ENCODE measurements at regions not wholly inside any gene's neighbourhood (a gene's known extent, or its start where the extent isn't known, plus 50 kb on each side); places are given as distances from the start of the nearest gene placed in this dataset.

- DNase-seq, result no peak
Measured at GRCh38 chr10:130807721-130808120, 503.8 kb downstream of the TCERG1L start.

- DNase-seq, result no peak
Measured at GRCh38 chr10:130808243-130808642, 503.3 kb downstream of the TCERG1L start.

- DNase-seq, result no peak
Measured at GRCh38 chr10:130808686-130809085, 502.8 kb downstream of the TCERG1L start.

DNA sequence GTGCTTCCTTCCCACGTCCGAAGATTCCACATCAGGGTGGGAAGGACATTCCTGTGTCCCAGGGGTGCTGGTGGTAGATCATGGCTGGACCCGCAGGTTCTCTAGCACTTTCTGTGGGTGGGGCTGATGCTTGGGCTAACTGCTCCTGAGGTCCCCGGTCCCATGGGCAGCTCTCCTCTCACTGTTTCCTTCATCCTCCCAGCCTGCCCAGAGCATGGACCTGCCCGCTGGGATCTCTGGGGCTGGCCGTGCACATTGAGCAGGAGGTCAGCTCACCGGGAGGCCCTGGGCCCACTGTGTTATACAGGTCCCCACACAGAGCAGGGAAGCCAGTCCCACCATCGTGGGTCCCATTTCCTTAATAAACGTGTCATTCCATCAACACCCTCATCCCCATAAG is 502.3 kb downstream of the TCERG1L start:
- no peak for DNase-seq

- DNase-seq, result no peak
Measured at GRCh38 chr10:130809761-130810515, 501.6 kb downstream of the TCERG1L start.

DNA sequence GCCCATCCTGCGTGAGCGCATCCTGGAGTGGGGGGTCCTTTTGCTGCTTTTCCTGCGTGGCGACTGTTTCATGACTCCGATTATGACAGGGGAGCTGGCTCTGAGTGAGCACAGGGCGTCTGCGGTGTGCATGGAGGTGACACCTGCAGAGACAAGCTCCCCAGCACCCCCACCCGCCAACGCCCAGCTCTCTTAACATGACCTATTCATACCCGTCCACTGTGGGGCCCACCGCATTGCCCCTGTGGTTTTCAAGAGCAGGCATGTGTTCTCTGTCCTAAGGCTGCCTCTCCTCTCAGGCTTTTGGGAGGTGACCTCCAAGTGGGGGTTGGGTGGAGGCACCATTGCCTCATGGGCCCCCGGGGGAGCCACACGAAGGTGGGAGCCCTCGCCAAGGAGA is 500.7 kb downstream of the TCERG1L start:
- no peak for DNase-seq

DNA sequence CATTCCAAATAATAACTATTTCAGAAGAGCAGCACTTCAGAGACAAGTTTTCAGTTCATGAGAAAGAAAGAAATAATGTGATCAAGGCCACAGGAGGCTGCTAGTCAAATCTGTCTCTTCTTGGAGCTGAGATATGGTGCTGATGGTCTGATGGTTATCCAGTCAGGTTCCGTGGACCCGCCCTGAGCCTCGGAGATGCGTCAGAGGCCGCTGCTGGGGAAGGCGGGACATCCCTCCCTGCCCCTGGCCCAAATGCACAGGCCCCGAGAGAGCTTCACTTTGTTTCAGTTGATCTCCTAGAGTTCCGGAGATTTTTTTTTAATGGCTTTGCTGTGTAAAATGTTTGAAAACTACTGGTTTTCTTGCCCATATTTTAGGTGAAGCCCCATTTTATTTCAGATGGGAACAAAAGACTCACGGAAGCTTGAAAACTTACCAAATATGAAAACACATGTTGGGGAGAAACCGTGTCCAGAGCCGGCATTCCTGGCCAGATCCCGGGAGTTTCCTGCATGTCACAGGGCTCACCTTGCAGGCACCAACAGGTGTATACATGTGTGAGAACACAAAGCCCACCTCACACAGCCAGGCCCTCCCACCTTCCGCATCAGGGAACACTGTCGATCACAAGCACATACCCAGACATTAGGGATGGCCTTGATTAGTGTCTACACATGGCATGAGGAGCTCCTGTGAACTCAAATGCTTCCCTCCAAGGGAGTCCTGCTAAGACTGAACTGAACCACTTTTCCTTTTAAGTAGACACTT is 499.0 kb downstream of the TCERG1L start:
- no peak for DNase-seq

DNA sequence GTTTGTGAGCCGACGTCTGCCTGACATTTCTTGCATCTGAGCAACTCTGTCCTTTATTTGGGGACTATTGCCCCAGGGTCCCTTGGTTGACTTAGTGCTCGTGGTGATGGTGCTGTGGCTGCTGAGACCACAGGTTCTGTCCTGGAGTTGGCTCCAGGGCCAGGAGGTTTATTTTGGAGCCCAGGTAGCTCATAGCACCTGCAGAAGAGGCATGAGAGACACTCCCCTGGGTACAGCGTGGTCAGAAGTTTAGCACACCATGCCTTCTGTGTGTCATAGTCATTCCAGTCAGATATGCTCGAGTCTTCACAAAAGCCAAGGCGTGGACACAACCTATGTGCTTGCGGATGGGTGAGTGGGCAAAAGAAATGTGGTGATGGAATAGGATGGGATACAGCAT is 496.9 kb downstream of the TCERG1L start:
- DNase-seq, result no peak

DNA sequence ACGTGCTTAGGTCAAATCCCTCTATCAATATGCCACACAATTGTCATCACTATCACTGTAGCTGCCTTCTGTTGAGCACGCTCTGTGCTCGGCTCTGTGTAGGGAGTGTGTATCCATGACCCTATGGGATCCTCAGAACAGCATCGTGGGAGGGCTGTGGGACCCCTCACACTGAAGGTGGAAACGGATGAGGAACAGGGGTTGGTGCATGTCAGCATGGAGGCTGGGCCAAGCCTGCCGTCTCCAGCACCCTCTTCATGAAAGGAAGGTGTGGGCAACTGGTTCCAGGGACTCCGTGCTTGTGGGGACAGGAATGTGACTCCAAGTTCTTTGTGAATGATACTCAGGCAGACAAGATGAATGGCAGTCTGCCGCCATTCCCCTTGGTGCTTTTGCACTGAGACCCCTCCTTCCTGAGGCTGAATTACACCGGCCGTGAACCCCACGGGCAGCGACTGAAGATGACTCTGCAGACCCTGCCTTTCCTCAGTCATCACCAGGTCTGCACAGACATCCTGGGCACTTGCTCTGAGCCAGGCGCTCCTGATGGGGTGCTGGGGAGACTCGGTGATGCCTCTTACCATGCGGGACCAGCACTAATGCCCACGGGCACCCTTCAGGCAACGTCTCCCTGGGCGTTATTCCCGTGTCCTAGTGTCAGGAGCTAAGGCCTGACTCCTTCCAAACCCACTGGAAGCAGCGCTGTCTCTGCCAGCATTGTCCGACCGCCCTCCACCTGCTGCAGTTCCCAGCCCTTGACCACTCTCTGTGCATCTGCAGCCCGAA is 495.2 kb downstream of the TCERG1L start:
- no peak for DNase-seq

- DNase-seq, result no peak
Measured at GRCh38 chr10:130817046-130817624, 494.4 kb downstream of the TCERG1L start.

DNA sequence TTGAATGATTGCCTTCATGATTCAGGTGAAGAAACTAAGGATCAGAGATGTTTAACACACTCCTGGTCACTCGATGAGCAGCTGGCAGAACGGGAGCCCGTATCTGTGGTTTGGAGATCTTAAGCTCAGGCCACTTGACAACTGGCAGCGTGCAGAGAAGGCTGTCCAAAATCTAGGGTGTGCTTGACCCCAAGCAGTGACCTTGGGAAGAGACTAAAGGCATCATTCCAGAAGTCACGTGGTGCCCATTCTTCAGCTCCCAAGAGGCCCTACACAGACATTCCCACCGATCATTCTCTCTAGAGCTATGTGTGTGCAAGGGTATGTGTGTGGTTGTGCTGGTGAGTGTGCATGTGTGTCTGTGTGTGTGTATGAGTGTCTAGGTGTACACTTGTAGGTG is 493.8 kb downstream of the TCERG1L start:
- no peak for DNase-seq

- no peak for DNase-seq
Measured at GRCh38 chr10:130820880-130821482, 490.5 kb downstream of the TCERG1L start.

GRCh38 chr10:130824230-130825014 is 487.1 kb downstream of the TCERG1L start:
- DNase-seq, result no peak

DNA sequence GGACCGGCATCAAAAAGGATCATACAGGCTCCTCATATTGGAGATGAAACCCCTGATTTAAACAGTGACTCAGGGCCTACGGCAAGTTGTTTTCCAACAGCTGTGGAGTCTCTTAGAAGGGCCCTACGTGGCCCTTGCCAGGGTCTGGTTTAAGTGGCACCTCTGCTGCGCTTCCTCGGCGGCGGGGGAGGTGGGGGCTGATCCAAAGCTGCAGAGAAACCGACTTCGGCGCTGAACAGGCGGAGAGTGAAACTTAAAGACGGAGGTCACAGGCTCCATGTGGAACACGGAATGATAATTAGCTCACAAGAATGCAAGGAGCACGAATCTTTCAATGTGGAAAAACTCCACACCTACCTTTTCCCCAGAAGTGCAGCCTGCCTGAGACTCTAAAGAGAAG is 477.9 kb downstream of the TCERG1L start:
- no peak for DNase-seq

GRCh38 chr10:130834170-130834569 is 477.4 kb downstream of the TCERG1L start:
- DNase-seq, result no peak

GRCh38 chr10:130834573-130834972 is 476.9 kb downstream of the TCERG1L start:
- DNase-seq, result no peak

DNA sequence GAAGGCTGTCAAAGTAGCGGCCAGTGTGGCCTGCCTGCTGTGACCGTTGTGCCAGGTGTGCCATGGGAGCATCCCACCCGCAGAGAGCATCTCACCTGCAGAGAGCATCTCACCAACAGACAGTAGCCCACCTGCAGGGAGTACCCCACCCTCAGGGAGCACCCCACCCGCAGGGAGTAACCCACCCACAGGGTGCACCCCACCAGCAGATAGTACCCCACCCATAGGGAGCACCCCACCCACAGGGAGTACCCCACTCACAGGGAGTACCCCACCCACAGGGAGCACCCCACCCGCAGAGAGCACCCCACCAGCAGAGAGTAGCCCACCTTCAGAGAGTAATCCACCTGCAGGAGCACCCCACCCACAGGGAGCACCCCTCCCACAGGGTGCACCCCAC is 476.5 kb downstream of the TCERG1L start:
- DNase-seq, result no peak

- DNase-seq, result no peak
Measured at GRCh38 chr10:130836344-130836743, 475.2 kb downstream of the TCERG1L start.

- DNase-seq, result no peak
Measured at GRCh38 chr10:130843051-130843653, 468.4 kb downstream of the TCERG1L start.

DNA sequence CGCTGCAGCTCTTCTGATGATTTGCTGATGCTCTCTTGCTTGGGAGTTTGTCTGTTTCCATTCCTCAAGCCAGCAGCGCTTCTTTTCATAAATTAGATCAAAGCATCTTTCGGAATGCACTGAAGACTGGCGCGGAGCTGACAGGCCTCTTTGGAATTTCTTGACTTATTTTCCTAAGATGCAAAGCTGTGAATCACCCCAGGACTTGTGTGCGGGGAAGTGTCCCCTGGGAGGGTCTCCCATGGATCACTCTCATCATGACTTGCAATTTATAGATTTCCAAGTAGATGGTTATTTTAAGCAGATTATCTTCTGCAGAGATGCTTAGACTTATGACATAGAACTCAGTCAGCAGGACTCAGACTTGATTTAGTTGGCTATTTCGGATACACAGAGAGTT is 467.2 kb downstream of the TCERG1L start:
- DNase-seq, result no peak

- no peak for DNase-seq
Measured at GRCh38 chr10:130847170-130847569, 464.4 kb downstream of the TCERG1L start.

DNA sequence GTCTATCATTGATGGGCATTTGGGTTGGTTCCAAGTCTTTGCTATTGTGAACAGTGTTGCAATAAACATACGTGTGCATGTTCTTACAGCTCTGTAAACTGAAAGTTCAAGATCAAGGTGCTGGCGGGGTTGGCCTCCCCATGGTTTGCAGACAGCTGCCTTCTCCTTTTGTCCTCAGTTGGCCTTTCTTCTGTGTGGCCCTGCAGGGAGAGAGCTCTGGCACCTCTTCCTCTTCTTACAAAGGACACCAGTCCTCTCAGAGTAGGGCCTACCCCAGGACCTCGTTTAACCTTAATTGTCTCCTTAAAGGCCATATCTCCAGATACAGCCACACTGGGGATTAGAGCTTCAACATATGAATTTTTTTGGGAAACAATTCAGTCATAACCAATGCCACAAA is 462.7 kb downstream of the TCERG1L start:
- DNase-seq, result no peak
